ENCODE measurements at regions not wholly inside any gene's neighbourhood (a gene's known extent, or its start where the extent isn't known, plus 50 kb on each side); places are given as distances from the start of the nearest gene placed in this dataset.
A peak's percentile ranks its signal among the peaks of the same experiment; 100 is the strongest.
"Not testable (repeated sequence)": the region's sequence is repeated elsewhere in the genome, so short reads cannot be mapped to it uniquely, and the experiment has no call there.

DNA sequence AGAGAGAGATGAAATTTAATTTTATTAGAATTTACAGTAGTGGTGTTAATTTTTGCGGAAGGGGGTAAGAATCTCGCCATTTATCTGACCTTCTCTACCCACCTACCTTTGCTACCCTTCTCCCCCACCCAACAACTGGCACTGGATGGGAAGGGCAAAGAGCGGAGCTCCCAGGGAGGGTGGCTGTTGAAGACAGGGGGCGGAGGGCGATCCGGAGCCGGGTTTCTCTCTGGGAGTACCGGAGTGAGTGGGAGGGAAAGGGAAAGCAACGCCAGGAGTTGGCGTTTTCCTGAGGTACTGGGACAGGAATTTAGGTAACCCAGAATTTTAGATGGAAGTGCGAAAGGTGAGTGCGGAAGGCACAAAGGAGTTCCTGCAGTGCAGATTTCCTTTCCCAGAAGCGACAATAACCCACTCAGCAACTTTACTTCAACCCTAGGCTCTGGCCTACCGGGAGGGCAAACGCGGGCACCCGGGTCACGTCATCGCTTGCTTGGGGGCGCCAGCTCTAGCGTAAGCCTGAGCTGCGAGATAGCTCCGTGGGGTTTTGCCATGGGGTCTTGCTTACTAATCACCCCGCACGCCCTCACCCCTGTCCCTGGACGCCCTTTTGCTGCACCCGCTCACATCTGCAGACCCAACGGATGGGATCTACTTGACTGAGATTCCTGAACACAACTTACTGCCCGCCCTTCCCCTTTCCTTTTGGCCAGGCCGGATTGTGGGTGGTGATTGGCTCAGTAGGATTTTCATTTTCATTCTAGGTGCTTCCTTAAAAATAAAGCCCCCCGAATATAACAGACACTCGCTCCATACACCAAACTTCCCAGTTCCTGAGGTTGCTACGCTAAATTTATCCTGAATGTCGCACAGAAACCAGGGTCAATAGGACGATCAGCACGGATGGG, 413.0 kb upstream of the ESRRG start:
- DNase-seq = no peak

- no peak for DNase-seq
Observed at GRCh38 chr1:217135569-217135915, 412.3 kb upstream of the ESRRG start.

- no peak for DNase-seq
Observed at GRCh38 chr1:217134857-217135568, 411.8 kb upstream of the ESRRG start.

DNA sequence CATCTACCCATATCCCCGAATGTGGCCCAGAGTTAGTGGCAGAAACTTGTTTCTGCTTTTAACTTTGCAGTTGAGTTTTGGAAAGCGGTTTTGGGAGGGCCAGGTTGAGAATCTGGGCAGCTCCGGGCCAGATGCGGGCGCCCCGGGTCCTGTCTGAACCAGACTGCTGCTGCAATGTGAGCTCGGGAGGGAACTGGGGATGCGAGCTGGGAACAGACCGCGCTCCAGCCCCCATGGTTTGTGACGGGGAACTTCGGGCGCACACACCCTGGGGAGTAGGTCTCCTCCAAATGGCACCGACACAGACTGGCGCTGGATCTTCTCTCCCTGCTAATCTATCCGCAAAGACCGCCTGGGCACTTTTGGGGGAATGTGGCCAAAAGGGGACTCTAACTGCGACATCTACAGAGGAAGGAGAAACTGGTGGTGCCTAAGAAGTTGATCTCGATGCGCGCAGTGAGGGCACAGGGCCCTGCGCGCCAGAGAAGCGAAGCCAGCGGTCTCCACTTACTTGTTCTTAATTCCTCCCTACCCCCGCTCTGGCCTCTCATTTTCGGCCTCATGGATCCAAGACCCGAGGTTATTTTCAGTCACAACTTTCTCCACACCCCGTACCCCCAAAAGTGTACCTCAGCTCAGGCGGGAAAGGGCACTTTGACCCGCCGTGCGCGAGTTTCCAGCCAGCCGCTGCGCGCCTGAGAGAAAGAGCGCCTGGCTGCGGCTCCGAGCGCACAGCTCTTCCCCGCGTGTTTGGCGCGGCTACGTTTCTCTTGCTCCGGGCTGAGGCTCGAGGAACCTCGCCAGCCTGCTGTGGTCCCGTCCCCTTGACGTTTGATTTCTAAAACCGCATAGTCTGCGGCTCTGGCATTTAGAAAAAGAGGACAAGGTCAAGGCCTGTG, 411.0 kb upstream of the ESRRG start:
- no peak for DNase-seq

DNA sequence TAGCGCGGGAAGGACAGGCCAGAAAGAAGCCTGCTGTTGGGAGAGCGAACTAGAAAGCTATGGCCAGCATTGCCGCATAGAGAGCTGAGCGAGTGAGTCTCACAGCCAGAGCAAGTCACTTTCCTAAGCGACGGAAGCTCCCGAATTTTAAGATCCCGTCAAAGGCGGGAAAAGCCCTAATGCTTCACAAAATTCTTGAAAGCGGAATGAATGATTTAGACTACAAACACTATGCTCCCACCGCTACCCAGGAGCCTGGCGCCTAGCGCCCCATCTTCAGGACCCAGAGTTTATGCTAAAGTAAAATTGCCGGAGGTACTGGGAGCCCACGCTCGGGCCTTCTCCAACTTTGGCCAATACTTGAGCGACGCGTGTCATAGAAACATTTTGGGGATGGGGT, 409.9 kb upstream of the ESRRG start:
- no peak for DNase-seq

DNA sequence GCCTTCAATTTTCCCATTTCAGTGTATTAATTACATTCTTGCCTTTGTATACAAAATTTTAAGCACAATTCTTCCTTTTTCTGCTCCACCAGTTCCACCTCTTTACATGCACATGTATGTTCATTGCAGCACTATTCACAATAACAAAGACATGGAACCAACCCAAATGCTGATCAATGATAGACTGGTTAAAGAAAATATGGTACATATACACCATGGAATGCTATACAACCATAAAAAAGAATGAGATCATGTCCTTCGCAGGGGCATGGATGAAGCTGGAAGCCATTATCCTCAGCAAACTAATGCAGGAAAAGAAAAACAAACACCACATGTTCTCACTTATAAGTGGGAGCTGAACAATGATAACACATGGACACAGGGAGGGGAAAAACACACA, 400.1 kb upstream of the ESRRG start:
- not testable (repeated sequence) for DNase-seq

GRCh38 chr1:217117973-217118465, 394.8 kb upstream of the ESRRG start:
- DNase-seq = no peak

GRCh38 chr1:217115404-217116380, 392.5 kb upstream of the ESRRG start:
- no peak for DNase-seq

DNA sequence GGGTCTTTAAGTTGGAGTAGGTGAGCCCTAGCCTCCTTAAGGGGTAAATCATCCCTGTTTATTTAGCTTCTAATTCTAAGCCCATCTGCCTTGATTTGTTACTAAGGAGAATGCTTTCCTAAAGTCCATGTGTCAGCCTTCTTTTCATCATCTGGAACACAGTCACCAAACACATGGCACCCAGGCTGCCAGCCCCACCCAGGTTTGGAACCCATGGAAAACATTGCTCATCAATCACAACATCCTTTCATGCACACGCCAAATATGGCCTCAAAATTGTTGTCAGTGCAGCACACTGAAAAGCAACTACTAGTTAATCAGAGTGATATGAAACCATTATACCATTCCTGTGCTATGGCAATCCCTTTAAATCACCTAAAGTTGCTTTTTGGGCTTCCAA, 386.7 kb upstream of the ESRRG start:
- no peak for DNase-seq

DNA sequence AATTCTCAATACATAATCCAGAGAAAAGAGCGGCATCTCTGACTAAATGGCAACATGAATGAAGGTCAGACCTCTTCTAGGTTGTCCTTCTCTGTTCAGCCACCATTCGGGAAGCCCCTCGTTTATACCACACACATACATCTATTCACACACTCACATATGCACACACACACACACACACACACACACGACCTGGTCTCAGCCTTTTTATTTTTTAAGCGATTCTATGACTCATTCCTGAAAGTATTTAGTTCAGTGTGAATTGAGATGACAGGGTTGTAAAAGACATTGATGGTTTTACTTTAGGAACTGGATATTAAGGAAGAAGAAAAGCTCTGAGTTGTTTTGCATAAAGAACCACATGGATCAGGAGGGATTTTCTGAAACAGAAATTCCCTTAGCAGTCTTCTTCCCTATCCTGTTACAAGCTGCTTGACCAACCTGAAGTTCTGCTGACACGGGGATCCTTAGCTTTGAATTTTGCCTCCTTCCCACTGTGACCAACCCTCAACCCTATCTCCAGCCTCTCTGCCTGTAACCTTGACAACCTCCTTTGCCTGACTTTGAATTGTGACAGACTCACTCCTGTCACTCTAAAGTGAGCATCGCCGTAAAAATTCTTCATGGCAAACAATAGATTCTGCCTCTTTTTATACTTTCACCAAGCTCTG, 383.1 kb upstream of the ESRRG start:
- no peak for DNase-seq

DNA sequence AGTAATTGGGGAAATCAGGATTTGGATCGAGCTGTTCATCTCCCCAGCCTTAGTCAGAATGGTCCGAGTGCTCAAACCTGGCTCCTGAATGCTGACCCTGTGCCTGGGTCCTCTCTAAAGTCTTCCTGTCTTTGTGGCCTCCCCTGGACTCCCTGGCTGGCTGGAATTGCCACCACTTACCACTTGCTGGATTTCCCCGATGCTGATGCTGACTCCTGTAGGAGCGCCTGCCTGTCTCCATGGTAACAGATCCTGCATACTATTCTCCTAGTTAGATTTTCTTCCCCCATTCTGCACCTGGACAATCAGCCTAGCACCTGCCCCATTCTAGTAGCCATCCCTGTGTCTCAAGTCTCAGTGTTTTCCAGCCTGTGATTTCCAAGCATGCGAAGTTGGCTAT, 382.2 kb upstream of the ESRRG start:
- no peak for DNase-seq

GRCh38 chr1:217097819-217098218, 374.6 kb upstream of the ESRRG start:
- DNase-seq = no peak

- no peak for DNase-seq
Observed at GRCh38 chr1:217096200-217096599, 373.0 kb upstream of the ESRRG start.

GRCh38 chr1:217095050-217095622, 371.9 kb upstream of the ESRRG start:
- no peak for DNase-seq

DNA sequence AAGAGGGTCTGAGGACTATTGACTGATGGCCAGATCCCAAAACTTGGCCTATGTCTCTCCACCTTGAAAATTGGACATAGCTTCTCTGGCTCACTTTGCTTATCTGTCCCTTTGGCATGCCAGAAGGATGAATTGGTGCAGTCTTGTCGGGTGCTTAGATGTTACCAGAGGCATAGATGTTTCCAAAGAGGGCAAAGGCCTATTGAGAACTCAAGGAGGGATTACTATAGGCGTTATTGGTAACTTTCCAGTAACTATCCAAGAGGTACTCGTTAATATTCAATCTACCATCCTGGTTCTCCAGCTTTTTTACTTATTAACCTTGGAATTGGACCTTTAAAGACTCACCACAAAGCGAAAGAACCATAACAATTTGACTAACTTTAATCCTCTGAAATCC, 368.3 kb upstream of the ESRRG start:
- DNase-seq = no peak

DNA sequence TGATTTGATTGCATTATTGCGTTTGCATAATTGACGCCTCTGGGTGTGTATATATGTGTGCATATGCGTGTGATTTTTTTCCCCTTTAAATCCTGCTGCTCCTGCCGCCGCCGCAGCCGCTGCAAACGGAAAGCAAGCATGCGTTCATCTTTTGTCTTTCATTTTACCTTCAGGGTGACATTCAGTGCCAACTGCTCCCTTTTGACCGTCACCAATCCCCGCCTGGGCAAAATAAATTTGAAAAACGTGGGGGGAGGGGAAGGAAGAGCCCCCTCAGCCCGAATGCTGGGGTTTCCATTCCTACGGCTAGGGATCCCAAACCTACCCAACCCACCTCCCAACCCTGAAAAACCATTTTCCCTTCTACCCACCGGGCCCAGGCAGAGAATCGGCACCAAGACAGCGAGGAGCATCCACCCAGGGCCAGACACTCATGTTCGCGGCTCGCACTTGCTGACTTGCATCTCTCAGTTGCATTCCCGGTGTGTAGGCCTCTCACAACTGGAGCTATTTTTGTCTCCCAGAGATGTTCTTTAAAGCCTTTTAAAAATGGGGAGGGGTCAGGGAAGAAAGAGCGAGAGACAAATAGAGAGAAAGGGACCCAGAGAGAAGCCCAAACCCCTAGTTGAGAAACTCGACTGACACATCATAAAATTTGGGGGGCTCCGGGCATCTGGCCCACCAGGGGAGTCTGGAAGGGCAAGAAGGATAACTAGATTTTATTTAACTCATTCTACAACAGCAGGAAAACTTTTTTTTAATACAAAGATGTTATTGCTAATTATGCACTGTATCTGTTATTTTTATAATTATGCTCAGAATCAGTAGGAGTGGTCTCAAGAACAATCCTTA, 367.1 kb upstream of the ESRRG start:
- DNase-seq = peak; percentile 49

DNA sequence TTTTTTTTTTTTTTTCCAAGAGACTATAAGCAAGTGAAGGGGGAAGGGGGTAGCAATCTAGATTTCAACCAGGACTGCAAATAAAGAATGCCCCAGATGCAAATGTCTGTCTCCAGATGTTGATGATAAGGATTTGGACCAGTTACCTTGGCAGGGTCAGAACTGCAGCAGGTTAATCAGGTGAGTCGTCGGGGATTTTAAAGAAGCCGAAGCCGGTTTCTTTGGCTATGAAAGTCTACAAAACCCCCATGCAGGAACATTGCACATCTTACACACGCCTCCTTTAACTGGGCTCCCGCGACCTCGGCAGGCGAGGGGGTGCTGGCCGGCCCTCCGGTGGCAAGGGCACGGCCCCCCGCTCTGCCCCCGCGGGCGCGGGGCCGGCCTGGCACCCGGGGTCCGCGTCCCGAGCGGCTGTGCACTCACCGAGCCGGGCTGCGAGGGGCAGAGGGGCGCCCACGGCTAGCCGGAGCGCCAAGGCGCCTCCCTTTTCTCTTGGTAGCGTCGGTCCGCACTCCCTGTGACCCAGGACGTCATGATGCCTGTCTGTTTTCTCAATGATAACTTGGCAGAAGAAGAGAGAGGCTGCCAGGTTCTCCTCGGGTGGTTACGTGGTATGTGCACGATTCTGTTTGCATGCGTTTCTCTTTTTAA, 366.3 kb upstream of the ESRRG start:
- DNase-seq = peak; percentile 53

DNA sequence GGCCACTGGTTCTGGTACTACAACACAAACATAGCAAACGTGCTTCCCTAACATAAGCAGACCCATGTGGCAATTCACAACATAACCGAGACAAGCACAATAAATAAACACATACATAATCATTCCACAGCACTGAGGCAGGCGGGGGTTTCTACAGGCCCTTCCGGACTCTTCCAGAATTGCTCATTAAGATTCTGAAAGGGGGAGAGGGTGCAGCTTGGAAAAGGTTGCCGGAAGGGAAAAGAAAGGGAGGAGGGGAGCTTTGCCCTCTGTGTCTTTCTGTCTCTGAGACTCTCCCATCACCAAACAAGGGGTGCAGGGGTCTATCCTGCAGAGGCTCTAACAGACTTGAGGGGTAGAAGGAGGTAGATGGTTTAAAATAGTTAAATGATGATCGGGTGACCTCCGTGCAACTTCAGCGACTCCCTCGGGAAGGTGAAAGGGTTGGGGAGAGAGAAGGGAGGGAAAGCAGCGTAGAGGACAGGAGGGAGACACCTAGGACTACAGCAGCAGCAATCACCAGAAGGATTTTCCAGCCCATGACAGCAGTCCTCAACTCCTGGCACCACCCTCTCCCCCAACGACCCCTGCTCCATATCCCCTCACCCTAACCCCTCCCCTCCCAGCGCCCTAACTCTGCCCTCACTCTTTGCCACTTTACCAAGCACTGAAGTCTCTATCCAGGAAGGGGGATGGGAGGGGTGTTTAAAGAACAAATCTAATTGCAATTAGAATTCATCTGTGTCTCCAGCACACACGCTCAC, 365.5 kb upstream of the ESRRG start:
- DNase-seq = peak; percentile 17

GRCh38 chr1:217088011-217088410, 364.8 kb upstream of the ESRRG start:
- DNase-seq = no peak

All from midbrain (tissue), 1 donor.